Stimulated activated naive CD8-positive, alpha-beta T cell treated with anti-CD3 and anti-CD28 coated beads, Interleukin-15, Interleukin-2, amounts not matched to agents 100 ng/mL and 50 ng/mL, for 24 hours (primary cell): ENCODE measurements at regions not wholly inside any gene's neighbourhood (a gene's known extent, or its start where the extent isn't known, plus 50 kb on each side); places are given as distances from the start of the nearest gene placed in this dataset.
"Not testable (repeated sequence)": the region's sequence is repeated elsewhere in the genome, so short reads cannot be mapped to it uniquely, and the experiment has no call there.

Experiments used
- H3K27ac Mint-ChIP-seq: one replicate; pipeline ENCODE4 v1.8.0; 2021; ENCODE audit warnings: mild to moderate bottlenecking, mixed read lengths
- H3K27me3 Mint-ChIP-seq: one replicate; pipeline ENCODE4 v1.8.0; 2021; ENCODE audit warnings: mixed read lengths
- H3K36me3 Mint-ChIP-seq: one replicate; pipeline ENCODE4 v1.8.0; 2021; ENCODE audit warnings: low read depth, mixed read lengths
- H3K4me1 Mint-ChIP-seq: one replicate; pipeline ENCODE4 v1.8.0; 2021; ENCODE audit warnings: low read depth, mixed read lengths
- H3K4me3 Mint-ChIP-seq: one replicate; pipeline ENCODE4 v1.8.0; 2021; ENCODE audit warnings: mild to moderate bottlenecking, mixed read lengths
- H3K9me3 Mint-ChIP-seq: one replicate; pipeline ENCODE4 v1.8.0; 2021; ENCODE audit warnings: mixed read lengths

- not testable (repeated sequence) for H3K27ac Mint-ChIP-seq, H3K4me1 Mint-ChIP-seq, H3K36me3 Mint-ChIP-seq, H3K9me3 Mint-ChIP-seq, H3K27me3 Mint-ChIP-seq, H3K4me3 Mint-ChIP-seq
Measured at GRCh38 chr16:29184738-29185438, 200.0 kb downstream of the LAT start.

DNA sequence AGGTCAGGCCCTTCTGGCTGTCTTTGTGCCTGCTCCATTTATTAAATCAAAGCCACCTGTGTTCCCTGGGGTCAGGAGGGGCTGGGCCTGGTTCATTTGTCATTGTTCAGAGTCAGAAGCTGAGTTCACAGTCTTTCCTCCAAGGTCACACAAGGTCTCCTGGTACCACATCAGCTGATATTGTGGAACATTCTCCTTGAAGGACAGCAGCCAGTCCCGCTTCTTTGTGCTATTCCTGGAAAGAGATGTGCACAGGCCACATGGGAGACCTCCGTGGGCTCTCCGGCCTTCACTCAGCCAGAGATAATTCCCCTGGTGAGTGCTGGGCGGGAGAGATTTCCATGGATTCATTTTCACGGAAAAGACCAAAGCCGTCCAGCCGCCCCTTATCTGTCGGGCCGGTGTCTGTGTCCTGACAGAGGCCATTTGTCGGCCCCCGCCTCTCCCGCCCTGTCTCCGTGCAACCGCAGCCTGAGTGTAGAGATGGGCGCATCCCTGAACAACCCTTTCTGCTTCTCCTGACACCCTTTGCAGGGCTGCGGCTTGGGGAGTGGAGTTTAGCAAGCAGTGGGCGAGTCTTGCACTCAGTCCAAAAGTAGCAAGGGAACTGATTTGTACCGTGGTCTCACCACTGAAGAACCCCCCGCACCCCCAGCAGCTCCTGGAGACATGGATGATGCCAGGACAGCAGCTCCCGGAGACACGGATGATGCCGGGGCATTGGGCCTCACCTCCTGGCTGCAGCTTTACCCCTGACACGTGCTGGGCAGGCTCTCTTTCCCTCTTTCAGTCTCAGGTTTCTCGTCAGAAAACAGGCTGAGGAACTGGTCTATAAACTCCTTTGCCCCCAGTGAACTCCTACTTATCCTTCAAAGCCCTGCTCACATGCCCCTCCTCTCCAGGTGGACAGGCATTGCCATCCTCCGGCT, 198.4 kb downstream of the LAT start:
- H3K4me1 Mint-ChIP-seq, H3K27me3 Mint-ChIP-seq, H3K36me3 Mint-ChIP-seq, H3K9me3 Mint-ChIP-seq, H3K4me3 Mint-ChIP-seq, H3K27ac Mint-ChIP-seq: not testable (repeated sequence)

- H3K36me3 Mint-ChIP-seq = no peaks in the 10 kb centered on the region
- no peak overlapping the region for H3K27ac Mint-ChIP-seq
- no peaks in the 10 kb centered on the region for H3K27me3 Mint-ChIP-seq
- H3K4me1 Mint-ChIP-seq = no peaks in the 10 kb centered on the region
- H3K4me3 Mint-ChIP-seq = no peak overlapping the region
- H3K9me3 Mint-ChIP-seq = no peaks in the 10 kb centered on the region
Measured at GRCh38 chr16:29182501-29182900, 197.6 kb downstream of the LAT start.

- H3K4me1 Mint-ChIP-seq, H3K27ac Mint-ChIP-seq, H3K4me3 Mint-ChIP-seq, H3K27me3 Mint-ChIP-seq, H3K36me3 Mint-ChIP-seq, H3K9me3 Mint-ChIP-seq: not testable (repeated sequence)
Measured at GRCh38 chr16:29181921-29182411, 197.1 kb downstream of the LAT start.

DNA sequence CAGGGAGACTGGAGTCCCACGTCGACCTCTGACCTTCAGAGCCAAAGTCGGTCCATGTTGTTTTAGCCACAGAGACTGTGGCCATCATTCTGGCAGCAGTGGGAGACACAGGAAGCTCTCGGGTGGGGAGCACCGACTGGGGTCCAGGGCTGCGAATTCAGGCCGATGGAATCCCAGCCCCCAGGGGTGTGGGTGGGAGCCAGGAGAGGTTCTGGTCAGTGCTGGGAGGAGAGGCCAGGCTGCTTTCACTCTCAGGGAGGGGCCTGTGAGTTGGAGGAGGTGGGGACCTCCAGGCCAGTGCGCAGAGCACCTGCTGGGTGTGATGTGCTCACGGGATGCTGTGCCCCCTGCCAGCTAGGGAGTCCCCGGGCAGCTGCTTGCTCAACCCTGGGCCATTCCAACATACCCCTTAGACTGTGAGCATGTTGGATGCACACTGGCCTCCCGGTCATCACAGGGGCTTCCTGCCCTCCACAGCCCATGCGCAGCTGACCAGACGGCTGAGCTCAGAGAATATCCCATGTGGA, 196.5 kb downstream of the LAT start:
- H3K4me3 Mint-ChIP-seq, H3K36me3 Mint-ChIP-seq, H3K27ac Mint-ChIP-seq, H3K9me3 Mint-ChIP-seq, H3K27me3 Mint-ChIP-seq, H3K4me1 Mint-ChIP-seq: not testable (repeated sequence)

GRCh38 chr16:29180206-29180600, 195.4 kb downstream of the LAT start:
- H3K36me3 Mint-ChIP-seq, H3K27me3 Mint-ChIP-seq, H3K4me3 Mint-ChIP-seq, H3K4me1 Mint-ChIP-seq, H3K27ac Mint-ChIP-seq, H3K9me3 Mint-ChIP-seq: not testable (repeated sequence)

GRCh38 chr16:29179401-29180205, 194.8 kb downstream of the LAT start:
- H3K27ac Mint-ChIP-seq, H3K36me3 Mint-ChIP-seq, H3K4me3 Mint-ChIP-seq, H3K9me3 Mint-ChIP-seq, H3K4me1 Mint-ChIP-seq, H3K27me3 Mint-ChIP-seq: not testable (repeated sequence)

GRCh38 chr16:29177888-29178726, 193.3 kb downstream of the LAT start:
- H3K4me3 Mint-ChIP-seq, H3K27me3 Mint-ChIP-seq, H3K4me1 Mint-ChIP-seq, H3K36me3 Mint-ChIP-seq, H3K9me3 Mint-ChIP-seq: not testable (repeated sequence)
- peak overlapping the region; percentile 14 for H3K27ac Mint-ChIP-seq

GRCh38 chr16:29177203-29177887, 192.5 kb downstream of the LAT start:
- not testable (repeated sequence) for H3K9me3 Mint-ChIP-seq, H3K27me3 Mint-ChIP-seq, H3K4me3 Mint-ChIP-seq, H3K4me1 Mint-ChIP-seq, H3K36me3 Mint-ChIP-seq, H3K27ac Mint-ChIP-seq

DNA sequence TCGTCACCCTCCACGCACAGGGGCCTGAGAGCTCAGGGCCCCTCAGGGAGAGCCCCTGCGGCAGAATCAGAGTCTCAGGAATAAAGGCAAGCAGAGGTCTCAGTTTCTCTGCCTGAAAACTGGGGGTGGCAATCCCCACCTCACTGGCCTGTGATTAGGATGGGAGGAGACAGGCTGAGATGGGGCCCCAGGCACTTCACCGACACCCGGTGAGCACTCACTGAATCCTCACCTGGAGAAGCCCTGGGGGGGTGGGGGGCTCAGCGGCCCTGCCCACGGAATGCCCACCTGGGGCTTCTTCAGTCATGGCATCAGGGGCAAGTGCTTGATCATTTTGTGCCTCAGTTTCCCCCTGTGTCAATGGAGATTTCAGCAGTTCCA, 192.0 kb downstream of the LAT start:
- H3K27me3 Mint-ChIP-seq, H3K4me3 Mint-ChIP-seq, H3K4me1 Mint-ChIP-seq, H3K9me3 Mint-ChIP-seq, H3K27ac Mint-ChIP-seq: not testable (repeated sequence)
- peaks cover 11% of the 10 kb centered on the region for H3K36me3 Mint-ChIP-seq

DNA sequence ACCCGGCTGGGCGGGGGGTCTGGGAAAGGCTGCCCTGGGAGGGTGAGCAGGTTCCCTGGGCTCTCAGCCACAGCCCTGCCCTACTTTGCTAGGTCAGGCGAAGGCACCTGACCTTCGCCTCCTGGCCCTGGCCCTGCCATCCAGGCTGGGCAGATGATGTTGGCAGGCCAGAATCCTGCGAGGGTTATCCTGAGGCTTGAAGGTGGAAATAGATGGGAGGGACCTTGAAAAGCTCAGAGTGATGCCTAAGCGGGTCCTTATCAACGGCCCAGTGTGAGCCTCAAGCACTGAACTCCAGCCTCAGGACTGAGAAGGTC, 191.3 kb downstream of the LAT start:
- not testable (repeated sequence) for H3K27ac Mint-ChIP-seq, H3K4me3 Mint-ChIP-seq, H3K4me1 Mint-ChIP-seq, H3K9me3 Mint-ChIP-seq, H3K27me3 Mint-ChIP-seq
- peaks cover 14% of the 10 kb centered on the region for H3K36me3 Mint-ChIP-seq

DNA sequence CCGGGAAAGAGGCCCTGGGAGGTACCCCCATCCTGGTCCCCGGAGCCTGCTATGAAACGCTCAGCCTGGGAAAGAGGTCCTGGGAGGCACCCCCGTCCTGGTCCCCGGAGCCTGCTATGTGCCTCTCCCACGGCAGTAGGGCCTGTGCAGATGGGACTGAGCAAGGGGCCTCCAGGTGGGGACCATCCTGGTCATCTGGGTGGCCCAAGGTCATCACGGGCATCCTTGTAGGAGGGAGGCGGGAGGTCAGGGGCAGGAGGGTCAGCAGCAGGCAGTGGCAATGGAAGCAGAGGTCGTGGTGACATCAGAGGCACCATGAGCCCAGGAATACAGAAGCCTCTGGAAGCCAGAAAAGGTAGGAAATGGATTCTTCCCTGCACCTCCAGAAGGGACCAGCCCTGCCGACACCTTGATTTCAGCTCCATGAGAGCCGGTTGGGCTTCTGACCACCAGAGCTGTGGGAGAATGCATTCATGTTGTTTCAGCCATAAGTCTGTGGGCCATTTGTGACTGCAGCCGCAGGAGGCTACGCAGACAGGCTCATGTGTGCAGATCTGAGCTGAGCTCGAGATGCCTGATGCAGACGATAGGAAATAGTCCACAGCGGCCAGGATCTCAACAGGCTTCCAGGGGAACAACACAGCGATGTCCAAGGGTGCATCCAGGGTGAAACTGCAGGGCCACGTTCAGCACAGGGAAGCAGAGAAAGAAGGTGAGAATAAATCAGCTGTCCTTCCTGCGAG, 190.7 kb downstream of the LAT start:
- not testable (repeated sequence) for H3K4me1 Mint-ChIP-seq, H3K4me3 Mint-ChIP-seq
- H3K36me3 Mint-ChIP-seq = peaks cover 14% of the 10 kb centered on the region

GRCh38 chr16:29173371-29174305, 188.8 kb downstream of the LAT start:
- H3K27ac Mint-ChIP-seq, H3K9me3 Mint-ChIP-seq, H3K4me3 Mint-ChIP-seq, H3K27me3 Mint-ChIP-seq, H3K4me1 Mint-ChIP-seq: not testable (repeated sequence)
- peaks cover 14% of the 10 kb centered on the region for H3K36me3 Mint-ChIP-seq

More for the DNA sequence above, 190.7 kb downstream of the LAT start:
- H3K27ac Mint-ChIP-seq, H3K27me3 Mint-ChIP-seq, H3K9me3 Mint-ChIP-seq: not testable (repeated sequence)
